ENCODE measurements at regions not wholly inside any gene's neighbourhood (a gene's known extent, or its start where the extent isn't known, plus 50 kb on each side); places are given as distances from the start of the nearest gene placed in this dataset.

GRCh38 chr12:43044241-43044640, 454.7 kb upstream of the PRICKLE1 start:
- Histone ChIP-seq H3K27me3 (no peaks in the 10 kb centered on the region), H3K4me1 (no peaks in the 10 kb centered on the region), H3K36me3 (no peaks in the 10 kb centered on the region), H3K9me3 (no peaks in the 10 kb centered on the region), H3K4me3 (no peak overlapping the region), H3K27ac (no peak overlapping the region)
- ATAC-seq: no peak
- FAIRE-seq: no peak
- 86 to 90% methylated on average over 2 of the region's 2 CpGs for WGBS, 2 donors
- DNase-seq: no peak
- no peak for TF ChIP-seq CTCF (IDR thresholded peaks at IDR 0.05)
- intact Hi-C loops (cut with DNase I): no loop called here

DNA sequence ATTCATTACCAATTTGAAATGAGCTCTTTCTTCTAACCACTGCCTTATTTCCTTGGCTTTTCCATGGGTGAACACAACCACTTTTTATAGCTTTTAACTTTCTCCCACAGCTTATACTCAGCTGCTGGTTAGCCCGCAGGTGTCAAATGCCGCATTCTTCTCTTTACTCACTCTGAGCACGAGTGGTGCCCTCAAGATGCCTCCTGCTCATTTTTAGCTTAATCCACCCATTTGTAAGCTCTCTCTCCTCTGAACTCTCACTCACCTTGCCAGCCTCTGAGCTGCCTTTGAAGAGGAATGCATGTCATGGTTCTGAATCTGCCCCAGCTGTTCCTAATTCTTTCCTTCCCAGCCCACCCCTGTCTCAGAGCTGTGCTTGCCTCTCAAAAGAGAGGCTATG, 449.4 kb upstream of the PRICKLE1 start:
- WGBS, 2 donors: 73 to 84% methylated on average over 3 of the region's 3 CpGs
- DNase-seq (no peak), FAIRE-seq (no peak), ATAC-seq (no peak)
- TF ChIP-seq CTCF (IDR thresholded peaks at IDR 0.05): no peak
- Histone ChIP-seq H3K4me3 (no peak overlapping the region), H3K9me3 (no peaks in the 10 kb centered on the region), H3K36me3 (no peaks in the 10 kb centered on the region), H3K27ac (no peak overlapping the region), H3K4me1 (no peaks in the 10 kb centered on the region), H3K27me3 (no peaks in the 10 kb centered on the region)
- intact Hi-C loops (cut with DNase I): no loop called here

- H3K27ac ChIP-seq: no peak overlapping the region
- ATAC-seq (no peak), FAIRE-seq (no peak), DNase-seq (no peak)
- intact Hi-C loops (cut with DNase I): no loop called here
- H3K4me1 ChIP-seq: no peaks in the 10 kb centered on the region
- 79 to 81% methylated on average over 2 of the region's 2 CpGs for WGBS, 2 donors
- no peak for TF ChIP-seq CTCF (IDR thresholded peaks at IDR 0.05)
- H3K36me3 ChIP-seq: no peaks in the 10 kb centered on the region
- no peaks in the 10 kb centered on the region for H3K9me3 ChIP-seq
- H3K4me3 ChIP-seq: no peak overlapping the region
- no peaks in the 10 kb centered on the region for H3K27me3 ChIP-seq
These were observed 440.4 kb upstream of the PRICKLE1 start for GRCh38 chr12:43029971-43030370.

DNA sequence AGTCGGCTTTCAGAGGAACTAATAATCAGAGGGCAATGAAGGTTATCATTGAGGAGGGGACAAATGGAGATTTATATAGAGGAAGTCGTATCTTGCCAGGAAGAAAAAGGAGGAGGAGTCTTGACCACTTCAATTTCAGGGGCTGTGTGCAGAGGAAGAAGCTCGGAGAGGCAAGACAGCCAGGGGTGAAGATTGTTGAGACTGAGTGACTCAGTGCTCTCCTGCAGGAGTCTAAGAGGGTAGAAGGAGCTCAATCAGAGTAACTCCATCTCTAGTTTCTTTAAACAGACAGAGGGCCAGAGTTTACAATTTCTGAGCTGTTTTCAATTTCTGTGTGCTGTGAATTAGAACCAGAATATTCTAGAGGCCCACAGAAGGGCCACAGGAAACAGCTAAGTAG, 439.3 kb upstream of the PRICKLE1 start:
- FAIRE-seq (no peak), ATAC-seq (no peak), DNase-seq (no peak)
- Histone ChIP-seq H3K9me3 (no peaks in the 10 kb centered on the region), H3K4me3 (no peak overlapping the region), H3K4me1 (no peaks in the 10 kb centered on the region), H3K27ac (no peak overlapping the region), H3K27me3 (no peaks in the 10 kb centered on the region), H3K36me3 (no peaks in the 10 kb centered on the region)
- 68 to 74% methylated on average over 3 of the region's 3 CpGs for WGBS, 2 donors
- intact Hi-C loops (cut with DNase I): no loop called here
- no peak for TF ChIP-seq CTCF (IDR thresholded peaks at IDR 0.05)

- intact Hi-C loops (cut with DNase I): no loop called here
- no peak for ATAC-seq
- WGBS, 2 donors: 48 to 49% methylated on average over 1 of the region's 1 CpG
- Histone ChIP-seq H3K27ac (no peak overlapping the region), H3K9me3 (no peaks in the 10 kb centered on the region), H3K4me3 (no peak overlapping the region), H3K27me3 (no peaks in the 10 kb centered on the region), H3K36me3 (no peaks in the 10 kb centered on the region), H3K4me1 (no peaks in the 10 kb centered on the region)
- TF ChIP-seq CTCF (IDR thresholded peaks at IDR 0.05): no peak
- FAIRE-seq: no peak
- DNase-seq: no peak
These were observed 433.3 kb upstream of the PRICKLE1 start for GRCh38 chr12:43022838-43023237.
